Epithelial cell of esophagus (primary cell): ENCODE measurements at regions not wholly inside any gene's neighbourhood (a gene's known extent, or its start where the extent isn't known, plus 50 kb on each side); places are given as distances from the start of the nearest gene placed in this dataset.

Source experiments
- DNase-seq: peaks from one replicate; pipeline ENCODE4 v3.0.0; 2010; ENCODE audit warnings: low read depth
- H3K4me3 ChIP-seq: 2 replicates; pipeline ENCODE4 v1.5.1; 2011; ENCODE audit warnings: mild to moderate bottlenecking, low read length, control low read depth
- TF ChIP-seq, protein P1 (sequence below): IDR thresholded peaks from 2 replicates; pipeline ENCODE4 v1.5.1; 2011; ENCODE audit warnings: low read depth, mild to moderate bottlenecking, low read length, control low read depth, inconsistent platforms; ENCODE audit not compliant: insufficient read depth; ENCODE audit errors: missing control alignments

DNA sequence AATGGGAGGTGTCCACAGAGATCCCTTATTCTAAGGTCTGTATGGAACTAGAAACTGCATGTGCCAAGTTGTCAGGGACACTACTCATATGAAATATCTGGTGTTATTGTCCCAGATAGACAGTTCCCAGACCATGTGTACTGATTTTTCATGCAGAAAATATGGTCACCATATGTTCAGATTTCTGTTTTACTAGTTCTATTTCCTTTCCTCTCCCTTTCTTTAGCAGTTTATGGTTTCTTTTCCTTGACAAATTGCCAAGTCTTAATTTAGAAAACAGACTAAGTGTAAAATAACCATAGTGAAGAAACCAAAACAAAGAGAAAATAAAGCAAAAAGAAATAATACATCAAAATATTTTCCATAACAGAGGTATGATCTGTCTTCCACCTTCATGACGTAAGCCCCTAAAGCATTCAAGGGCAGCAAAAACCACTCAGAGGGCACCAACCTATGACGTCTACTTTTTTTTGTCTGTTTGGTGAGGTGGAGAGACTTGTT is 248.5 kb downstream of the KCTD12 start:
- no peak overlapping the region for H3K4me3 ChIP-seq
- TF ChIP-seq, protein P1, sequence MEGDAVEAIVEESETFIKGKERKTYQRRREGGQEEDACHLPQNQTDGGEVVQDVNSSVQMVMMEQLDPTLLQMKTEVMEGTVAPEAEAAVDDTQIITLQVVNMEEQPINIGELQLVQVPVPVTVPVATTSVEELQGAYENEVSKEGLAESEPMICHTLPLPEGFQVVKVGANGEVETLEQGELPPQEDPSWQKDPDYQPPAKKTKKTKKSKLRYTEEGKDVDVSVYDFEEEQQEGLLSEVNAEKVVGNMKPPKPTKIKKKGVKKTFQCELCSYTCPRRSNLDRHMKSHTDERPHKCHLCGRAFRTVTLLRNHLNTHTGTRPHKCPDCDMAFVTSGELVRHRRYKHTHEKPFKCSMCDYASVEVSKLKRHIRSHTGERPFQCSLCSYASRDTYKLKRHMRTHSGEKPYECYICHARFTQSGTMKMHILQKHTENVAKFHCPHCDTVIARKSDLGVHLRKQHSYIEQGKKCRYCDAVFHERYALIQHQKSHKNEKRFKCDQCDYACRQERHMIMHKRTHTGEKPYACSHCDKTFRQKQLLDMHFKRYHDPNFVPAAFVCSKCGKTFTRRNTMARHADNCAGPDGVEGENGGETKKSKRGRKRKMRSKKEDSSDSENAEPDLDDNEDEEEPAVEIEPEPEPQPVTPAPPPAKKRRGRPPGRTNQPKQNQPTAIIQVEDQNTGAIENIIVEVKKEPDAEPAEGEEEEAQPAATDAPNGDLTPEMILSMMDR = no peak
- no peak for DNase-seq

DNA sequence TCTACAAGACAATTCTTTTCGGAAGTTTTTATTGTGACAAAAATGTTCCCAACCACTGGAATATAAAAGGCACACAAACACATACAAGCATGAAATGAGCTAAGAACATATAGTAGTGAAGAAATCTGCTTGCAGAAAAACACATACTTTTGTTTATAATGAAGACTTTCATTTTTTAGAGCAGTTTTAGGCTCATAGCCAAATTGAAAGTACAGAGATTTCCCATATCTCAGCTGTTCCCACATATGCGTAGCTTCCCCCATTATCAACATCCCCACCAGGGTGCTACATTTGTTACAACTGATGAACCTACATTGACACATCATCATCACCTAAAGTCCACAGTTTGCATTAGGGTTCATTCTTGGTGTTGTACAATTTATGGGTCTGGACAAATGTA is 249.4 kb downstream of the KCTD12 start:
- H3K4me3 ChIP-seq = no peak overlapping the region
- TF ChIP-seq, protein P1 = no peak
- no peak for DNase-seq

DNA sequence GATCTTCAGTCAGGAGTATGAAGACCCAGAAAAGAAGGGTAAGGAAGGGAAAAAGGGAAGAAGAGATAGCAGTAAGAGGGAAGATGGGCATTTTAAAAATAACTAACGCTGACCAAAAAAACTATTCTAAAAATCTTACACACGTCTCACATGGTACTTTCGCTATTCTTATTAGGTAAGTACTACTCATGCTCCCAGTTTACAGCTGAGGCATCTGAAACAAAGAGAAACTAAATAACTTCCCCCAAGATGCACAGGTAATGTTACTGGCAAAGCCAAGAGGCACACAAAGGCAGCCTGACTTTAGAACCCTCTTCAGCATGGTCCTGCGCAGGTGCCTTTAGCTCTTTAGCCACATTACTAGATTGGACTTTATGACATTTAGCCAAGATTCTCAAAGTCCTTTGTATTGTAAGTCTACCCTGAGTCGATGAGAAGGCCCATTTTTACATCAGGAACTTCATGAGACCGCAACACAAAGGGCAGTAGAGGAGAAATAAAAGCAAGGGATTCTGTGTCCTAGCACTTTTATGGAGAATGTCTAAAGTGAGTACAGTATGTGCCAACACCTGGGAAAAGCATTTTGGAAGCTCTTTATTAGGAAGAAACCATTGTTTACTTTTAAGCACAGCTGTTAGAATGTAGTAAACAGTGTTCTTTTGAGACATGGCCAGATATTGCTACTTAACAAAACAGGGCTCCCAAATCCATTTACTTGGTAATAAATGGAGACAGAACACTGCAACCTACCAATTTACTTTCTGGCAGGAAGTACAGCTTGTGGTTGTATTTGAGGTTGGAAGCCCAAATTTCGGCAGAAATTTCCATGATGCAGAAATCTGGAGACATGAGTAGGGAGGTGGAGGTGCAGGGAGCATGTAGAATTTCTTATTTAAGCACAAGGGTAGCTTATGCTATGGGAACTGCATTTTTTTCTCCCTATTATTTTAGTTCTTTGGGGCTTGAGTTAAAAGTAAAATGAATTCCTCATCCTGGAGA is 250.7 kb downstream of the KCTD12 start:
- no peak for DNase-seq
- H3K4me3 ChIP-seq = no peak overlapping the region
- TF ChIP-seq, protein P1 = no peak

DNA sequence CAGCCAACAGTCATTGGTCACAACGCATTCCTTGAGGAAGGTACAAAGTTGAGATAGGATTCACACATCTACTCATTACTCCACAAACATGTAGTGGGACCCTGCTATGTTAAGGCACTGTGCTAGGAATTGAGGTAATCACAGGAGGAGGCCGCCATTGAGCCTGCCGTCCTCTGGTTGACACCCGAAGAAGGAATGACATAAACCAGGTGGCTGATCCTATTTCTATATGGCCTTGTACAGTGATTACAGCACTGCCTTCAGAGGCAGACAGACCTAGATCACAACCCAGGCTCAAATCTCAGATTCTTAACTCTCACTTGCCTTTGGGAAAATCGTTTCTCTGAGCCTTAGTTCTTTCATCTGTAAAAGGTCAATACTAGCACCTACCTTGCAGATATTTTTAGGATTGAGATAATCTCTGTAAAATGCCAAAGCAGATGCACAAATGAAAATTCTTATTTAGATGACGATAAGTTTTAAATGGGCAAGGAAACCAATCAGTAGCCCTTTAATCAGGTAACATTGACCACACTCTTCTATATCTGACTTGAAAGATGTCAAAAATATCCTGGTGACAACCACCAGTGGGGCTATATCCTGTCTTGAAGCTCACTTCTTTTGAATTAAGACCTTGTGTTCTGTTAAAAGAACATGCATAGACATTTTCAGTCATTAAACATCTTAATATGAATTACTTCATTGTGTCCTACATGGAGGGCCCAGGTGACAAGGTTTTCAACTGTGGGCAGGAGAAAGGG is 251.6 kb downstream of the KCTD12 start:
- no peak overlapping the region for H3K4me3 ChIP-seq
- TF ChIP-seq, protein P1 = no peak
- no peak for DNase-seq

DNA sequence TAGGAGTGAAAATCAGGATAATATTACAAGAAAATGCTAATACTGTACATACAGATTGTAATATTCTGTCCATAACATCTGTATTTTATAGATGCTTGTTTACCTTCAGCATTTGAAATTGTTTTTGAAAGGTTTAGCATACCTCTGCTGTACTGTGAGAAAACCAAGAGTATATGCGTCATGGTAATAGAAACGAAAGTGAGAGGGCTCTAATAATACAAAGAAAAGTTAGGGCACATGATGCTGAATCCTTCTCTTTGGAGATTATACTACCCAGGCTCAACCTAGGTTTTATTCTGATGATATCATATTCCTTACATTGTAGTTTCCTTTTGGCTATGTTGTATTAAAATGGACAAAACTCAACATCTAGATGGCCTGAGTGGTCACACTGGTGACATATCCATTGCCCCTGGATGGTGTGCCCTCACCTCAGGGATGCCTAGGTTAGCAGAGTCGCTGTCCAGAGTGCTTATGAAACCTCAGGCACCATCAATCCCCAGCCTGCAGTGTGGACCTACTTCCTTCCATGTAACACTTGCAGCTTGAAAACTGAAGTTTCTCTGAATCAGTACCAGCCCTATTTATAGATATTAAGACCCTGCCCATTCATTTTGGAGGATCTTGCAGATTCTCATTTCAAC is 253.7 kb downstream of the KCTD12 start:
- no peak overlapping the region for H3K4me3 ChIP-seq
- TF ChIP-seq, protein P1 = no peak
- peak; percentile 37 for DNase-seq

DNA sequence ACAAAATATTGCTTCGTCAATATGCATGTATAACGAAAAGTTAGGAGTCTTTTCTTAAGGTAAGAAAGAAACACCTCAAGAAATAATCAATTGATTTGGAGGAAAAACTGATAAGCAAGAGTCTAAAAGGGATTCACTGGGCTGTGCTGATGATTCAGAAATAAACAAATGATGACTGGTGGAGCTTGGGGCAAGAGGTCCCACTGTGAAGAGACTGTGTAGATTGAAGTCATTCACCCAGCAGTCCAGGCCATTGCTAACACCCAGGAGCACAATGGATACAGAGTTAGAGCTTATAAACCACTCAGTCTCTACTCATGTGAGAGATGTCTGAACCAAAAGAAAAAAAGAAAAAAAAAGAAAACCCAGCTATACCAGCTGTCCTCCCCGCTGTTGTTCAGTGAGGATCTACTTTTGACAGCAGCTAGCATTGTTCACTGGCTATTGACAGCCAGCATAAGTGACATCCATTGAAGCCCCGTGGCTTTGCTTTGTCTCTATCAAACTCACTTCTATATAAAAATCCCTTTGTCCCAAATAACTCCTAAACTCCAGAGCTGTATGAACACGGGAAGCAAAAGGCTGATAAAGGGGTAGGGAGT is 255.5 kb downstream of the KCTD12 start:
- TF ChIP-seq, protein P1 = no peak
- H3K4me3 ChIP-seq = no peak overlapping the region
- no peak for DNase-seq
